ENCODE measurements at regions not wholly inside any gene's neighbourhood (a gene's known extent, or its start where the extent isn't known, plus 50 kb on each side); places are given as distances from the start of the nearest gene placed in this dataset.

GRCh38 chr3:94614192-94614591 is 551.3 kb downstream of the NSUN3 start:
- Histone ChIP-seq H3K27me3 (ENCODE audit: insufficient read depth, low read length) (no peaks in the 10 kb centered on the region), H3K9ac (ENCODE audit: low read length) (no peak overlapping the region), H3K4me1 (ENCODE audit: control insufficient read depth in 1 of 2, insufficient read depth in 2 of 2, low read length in 2 of 2) (no peaks in the 10 kb centered on the region), H3K27ac (ENCODE audit: low read depth, low read length) (no peak overlapping the region), H3K4me2 (ENCODE audit: low read length) (no peak overlapping the region), H3K9me2 (ENCODE audit: insufficient read depth) (no peaks in the 10 kb centered on the region), H3K79me2 (ENCODE audit: insufficient read depth, low read length) (no peaks in the 10 kb centered on the region), H3K9me3 (ENCODE audit: control insufficient read depth in 1 of 2, insufficient read depth in 1 of 2, low read depth in 1 of 2, low read length in 2 of 2) (peaks cover 3 to 25% of the 10 kb centered on the region in 2 experiments; a peak in 2 of 4 replicates), H2AFZ (ENCODE audit: low read depth, low read length, poor library complexity, severe bottlenecking) (no peak overlapping the region), H4K20me1 (ENCODE audit: insufficient read depth) (no peaks in the 10 kb centered on the region), H3K4me3 (replicated peaks in 1 of 2; ENCODE audit: low read depth in 1 of 2, low read length in 2 of 2) (no peak overlapping the region), H3K36me3 (ENCODE audit: control insufficient read depth in 1 of 2, insufficient read depth in 2 of 2, low read length in 2 of 2) (no peaks in the 10 kb centered on the region)
- DNase-seq (ENCODE audit: low read depth, low spot score) = no peak
- BruUV-seq (replicated peaks) = no TSS peak
- ChIA-PET POLR2A (no interaction called here), CTCF (no interaction called here), RAD21 (ENCODE audit: low non-redundant PET in 1 of 2, low total read pairs in 2 of 2, uncharacterized antibody in 2 of 2, unreplicated experiment in 2 of 2) (no interaction called here)
- ATAC-seq = no peak
- no peak for TF ChIP-seq MAX (IDR thresholded peaks at IDR 0.05)
- TF ChIP-seq YY1 (IDR thresholded peaks at IDR 0.05; ENCODE audit: extremely low read depth, insufficient replicate concordance, low read depth, low read length) = no peak
- no peak for TF ChIP-seq EZH2 (IDR thresholded peaks at IDR 0.05)
- TF ChIP-seq SRF (IDR thresholded peaks at IDR 0.05; ENCODE audit: low read depth) = no peak
- TF ChIP-seq SIN3A (IDR thresholded peaks at IDR 0.05; ENCODE audit: low read depth) = no peak
- no peak for TF ChIP-seq CEBPB (IDR thresholded peaks at IDR 0.05; ENCODE audit: low read depth)
- no peak for TF ChIP-seq POLR2AphosphoS5 (IDR thresholded peaks at IDR 0.05; ENCODE audit: low read depth, low read length)
- no peak for TF ChIP-seq CBX3 (IDR thresholded peaks at IDR 0.05; ENCODE audit: low read depth)
- no peak for TF ChIP-seq ZNF274 (IDR thresholded peaks at IDR 0.05; ENCODE audit: low read depth, low read length)
- TF ChIP-seq TCF7L2 (IDR thresholded peaks at IDR 0.05; ENCODE audit: borderline replicate concordance, extremely low read depth, insufficient read depth, insufficient read length) = no peak
- TF ChIP-seq EZH2phosphoT487 (IDR thresholded peaks at IDR 0.05; ENCODE audit: borderline replicate concordance) = no peak
- TF ChIP-seq CTCF (IDR thresholded peaks at IDR 0.05 in 2 of 3, conservative IDR thresholded peaks at IDR 0.05 in 1 of 3; ENCODE audit: borderline replicate concordance in 1 of 3, insufficient read depth in 1 of 3, low read depth in 2 of 3, low read length in 2 of 3) = no peak
- TF ChIP-seq POLR2A (IDR thresholded peaks at IDR 0.05; ENCODE audit: borderline replicate concordance, extremely low read depth, insufficient read depth, insufficient read length) = no peak
- TF ChIP-seq RAD21 (IDR thresholded peaks at IDR 0.05; ENCODE audit: low read depth) = no peak
- TF ChIP-seq SP1 (IDR thresholded peaks at IDR 0.05; ENCODE audit: low read depth) = no peak
- TF ChIP-seq ZBTB33 (IDR thresholded peaks at IDR 0.05; ENCODE audit: extremely low read depth, insufficient replicate concordance, low read length) = no peak
- no peak for TF ChIP-seq EGR1 (IDR thresholded peaks at IDR 0.05; ENCODE audit: low read depth)
- no peak for TF ChIP-seq JUND (IDR thresholded peaks at IDR 0.05)
- TF ChIP-seq FOSL1 (IDR thresholded peaks at IDR 0.05; ENCODE audit: low read depth) = no peak
- intact Hi-C loops (cut with micrococcal nuclease) = no loop called here
